HEK293 (cell line): ENCODE measurements at regions not wholly inside any gene's neighbourhood (a gene's known extent, or its start where the extent isn't known, plus 50 kb on each side); places are given as distances from the start of the nearest gene placed in this dataset.

Source experiments
- CTCF ChIA-PET: fragments of 350-600 bp; formaldehyde crosslinking; extraction: SDS; loops from one replicate; lab custom pipeline; 2021; ENCODE audit warnings: antibody characterized with exemption; lab: Yijun Ruan, JAX
- POLR2A ChIA-PET: fragments of 300-600 bp; formaldehyde crosslinking; extraction: SDS; loops from one replicate; lab custom pipeline; 2020; ENCODE audit warnings: antibody characterized with exemption, inconsistent platforms; lab: Yijun Ruan, JAX
- H3K27ac ChIP-seq: fragments of 200-500 bp; sonication (Bioruptor generic); 2 replicates; pipeline ENCODE4 v1.5.1; 2014; ENCODE audit warnings: low read depth, low read length, control low read depth, inconsistent platforms; ENCODE audit errors: extremely low read depth
- H3K36me3 ChIP-seq, 2 experiments: fragments of 200-500 bp in 1 of 2; sonication (Bioruptor generic) in 1 of 2; 1 replicate in 1 of 2; 2 replicates in 1 of 2; pipeline ENCODE4 v1.5.1; 2014 to 2017; ENCODE audit warnings: inconsistent platforms in 2 of 2, low read length in 2 of 2; ENCODE audit not compliant: control insufficient read depth in 2 of 2, insufficient read depth in 1 of 2
- H3K4me1 ChIP-seq: fragments of 200-500 bp; sonication (Bioruptor generic); 2 replicates; pipeline ENCODE4 v1.5.1; 2014; ENCODE audit warnings: mild to moderate bottlenecking, low read length, inconsistent platforms; ENCODE audit not compliant: control insufficient read depth, insufficient read depth
- H3K4me3 ChIP-seq: 2 replicates; pipeline ENCODE4 v1.5.1; 2011; ENCODE audit warnings: low read depth, mild to moderate bottlenecking, control low read depth, low read length, moderate library complexity
- H3K9me3 ChIP-seq: fragments of 200-500 bp; sonication (Bioruptor generic); 2 replicates; pipeline ENCODE4 v1.5.1; 2014; ENCODE audit warnings: low read depth, low read length, inconsistent platforms; ENCODE audit not compliant: control insufficient read depth, insufficient read depth
- SP3 ChIP-seq: fragments of 450-650 bp; formaldehyde crosslinking; IDR thresholded peaks from 2 replicates; pipeline ENCODE4 v1.5.1; 2016; ENCODE audit warnings: missing biosample characterization, missing genetic modification characterization
- ZBTB1 ChIP-seq: fragments of 450-650 bp; formaldehyde crosslinking; IDR thresholded peaks from 2 replicates; pipeline ENCODE4 v1.5.1; 2016; ENCODE audit warnings: missing biosample characterization, missing genetic modification characterization
- ZBTB48 ChIP-seq: fragments of 450-650 bp; formaldehyde crosslinking; IDR thresholded peaks from 2 replicates; pipeline ENCODE4 v1.5.1; 2016; ENCODE audit warnings: missing biosample characterization, missing genetic modification characterization
- ZFHX2 ChIP-seq: fragments of 450-650 bp; formaldehyde crosslinking; conservative IDR thresholded peaks from 2 replicates; pipeline ENCODE4 v1.5.1; 2016; ENCODE audit warnings: missing biosample characterization, missing genetic modification characterization
- ZFP3 ChIP-seq: fragments of 450-650 bp; formaldehyde crosslinking; IDR thresholded peaks from 2 replicates; pipeline ENCODE4 v1.5.1; 2016; ENCODE audit warnings: low read depth, missing biosample characterization, missing genetic modification characterization
- ZNF211 ChIP-seq: fragments of 450-650 bp; formaldehyde crosslinking; IDR thresholded peaks from 2 replicates; pipeline ENCODE4 v1.5.1; 2016; ENCODE audit warnings: low read depth, missing biosample characterization, missing genetic modification characterization
- ZNF292 ChIP-seq: fragments of 450-650 bp; formaldehyde crosslinking; IDR thresholded peaks from 2 replicates; pipeline ENCODE4 v1.5.1; 2016; ENCODE audit warnings: low read depth, missing biosample characterization, missing genetic modification characterization, borderline replicate concordance
- ZNF433 ChIP-seq: fragments of 450-650 bp; formaldehyde crosslinking; IDR thresholded peaks from 2 replicates; pipeline ENCODE4 v1.5.1; 2016; ENCODE audit warnings: missing biosample characterization, missing genetic modification characterization, low read depth
- ZNF623 ChIP-seq: fragments of 450-650 bp; formaldehyde crosslinking; IDR thresholded peaks from 2 replicates; pipeline ENCODE4 v1.5.1; 2016; ENCODE audit warnings: missing biosample characterization, missing genetic modification characterization
- ZNF654 ChIP-seq: fragments of 450-650 bp; formaldehyde crosslinking; IDR thresholded peaks from 2 replicates; pipeline ENCODE4 v1.5.1; 2016; ENCODE audit warnings: low read depth, missing biosample characterization, missing genetic modification characterization
- TF ChIP-seq, protein P1 (sequence below): fragments of 450-650 bp; formaldehyde crosslinking; IDR thresholded peaks from 2 replicates; pipeline ENCODE4 v1.5.1; 2016; ENCODE audit warnings: missing biosample characterization, missing genetic modification characterization
- TF ChIP-seq, protein P2 (sequence below): fragments of 450-650 bp; formaldehyde crosslinking; IDR thresholded peaks from 2 replicates; pipeline ENCODE4 v1.5.1; 2016; ENCODE audit warnings: missing biosample characterization, missing genetic modification characterization
- TF ChIP-seq, protein P3 (sequence below): fragments of 450-650 bp; formaldehyde crosslinking; IDR thresholded peaks from 2 replicates; pipeline ENCODE4 v1.5.1; 2016; ENCODE audit warnings: missing biosample characterization, missing genetic modification characterization, low read depth

DNA sequence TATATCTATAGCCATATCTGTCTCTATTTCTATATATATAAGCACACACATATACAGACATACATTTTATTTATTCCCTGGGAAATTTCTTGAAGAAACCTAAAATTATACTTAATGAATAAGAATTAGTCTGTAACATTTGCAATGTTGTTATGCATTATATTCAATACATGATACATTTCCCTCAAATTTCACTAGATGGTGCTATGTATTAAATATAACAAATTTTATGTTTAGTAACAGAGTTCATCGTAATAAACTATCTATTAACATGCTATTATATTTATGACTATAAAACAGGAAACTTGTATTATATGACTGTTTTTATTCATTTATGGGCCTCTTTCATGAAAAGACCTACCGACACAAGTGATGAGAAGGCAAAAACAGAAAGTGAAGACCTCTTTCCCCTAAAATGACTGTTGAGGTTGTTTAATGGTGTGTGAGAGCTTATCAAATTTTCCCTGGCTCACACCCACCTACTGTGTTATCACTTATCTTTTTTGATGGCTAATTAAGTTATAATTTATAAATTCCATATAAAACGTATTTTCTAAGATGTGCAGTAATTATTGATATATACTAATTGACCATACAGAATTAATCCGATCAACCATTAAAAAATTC is 881.9 kb downstream of the SLITRK6 start:
- POLR2A ChIA-PET, result no interaction called here
- Histone ChIP-seq H3K4me3 (no peak overlapping the region), H3K4me1 (no peaks in the 10 kb centered on the region), H3K9me3 (no peaks in the 10 kb centered on the region), H3K27ac (no peak overlapping the region), H3K36me3 (no peaks in the 10 kb centered on the region)
- CTCF ChIA-PET, result interaction anchor here (0.6 to 0.7 kb wide), 3 partner anchors 341 to 889 kb away, joined by 3 read pairs; no protein-coding TSS in a partner anchor
- TF ChIP-seq ZNF654, result peak; percentile 51
- TF ChIP-seq ZBTB48 (tag by site-specific recombination), result no peak
- TF ChIP-seq ZFHX2, result no peak

DNA sequence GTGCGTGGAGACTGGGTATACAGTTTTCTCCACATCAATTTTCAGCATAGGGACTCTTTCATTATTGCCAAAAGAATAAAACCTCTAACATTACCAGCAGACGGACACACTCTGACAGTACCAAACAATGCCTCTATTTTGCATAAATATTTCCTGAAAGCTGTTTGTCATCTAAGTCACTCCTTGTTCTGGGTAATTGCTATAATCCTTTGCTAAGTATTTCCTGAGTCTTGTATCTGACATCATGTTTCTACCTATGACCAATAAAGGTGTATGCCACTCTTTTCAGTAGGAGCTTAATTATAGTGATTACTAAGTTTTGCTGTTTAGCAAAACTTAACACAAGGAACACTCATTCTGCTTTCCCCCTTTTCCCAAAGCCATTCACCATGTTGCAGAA is 886.5 kb downstream of the SLITRK6 start:
- CTCF ChIA-PET, result interaction anchor here (0.8 to 1.9 kb wide), 4 partner anchors 16 to 953 kb away, joined by 3 to 5 read pairs (median 3); no protein-coding TSS in a partner anchor
- TF ChIP-seq, protein P1, sequence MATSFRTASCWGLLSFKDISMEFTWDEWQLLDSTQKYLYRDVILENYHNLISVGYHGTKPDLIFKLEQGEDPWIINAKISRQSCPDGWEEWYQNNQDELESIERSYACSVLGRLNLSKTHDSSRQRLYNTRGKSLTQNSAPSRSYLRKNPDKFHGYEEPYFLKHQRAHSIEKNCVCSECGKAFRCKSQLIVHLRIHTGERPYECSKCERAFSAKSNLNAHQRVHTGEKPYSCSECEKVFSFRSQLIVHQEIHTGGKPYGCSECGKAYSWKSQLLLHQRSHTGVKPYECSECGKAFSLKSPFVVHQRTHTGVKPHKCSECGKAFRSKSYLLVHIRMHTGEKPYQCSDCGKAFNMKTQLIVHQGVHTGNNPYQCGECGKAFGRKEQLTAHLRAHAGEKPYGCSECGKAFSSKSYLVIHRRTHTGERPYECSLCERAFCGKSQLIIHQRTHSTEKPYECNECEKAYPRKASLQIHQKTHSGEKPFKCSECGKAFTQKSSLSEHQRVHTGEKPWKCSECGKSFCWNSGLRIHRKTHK (tag by site-specific recombination), result 0 out of 2 replicates have a peak, but pooled peaks have one; percentile 15
- TF ChIP-seq, protein P2, sequence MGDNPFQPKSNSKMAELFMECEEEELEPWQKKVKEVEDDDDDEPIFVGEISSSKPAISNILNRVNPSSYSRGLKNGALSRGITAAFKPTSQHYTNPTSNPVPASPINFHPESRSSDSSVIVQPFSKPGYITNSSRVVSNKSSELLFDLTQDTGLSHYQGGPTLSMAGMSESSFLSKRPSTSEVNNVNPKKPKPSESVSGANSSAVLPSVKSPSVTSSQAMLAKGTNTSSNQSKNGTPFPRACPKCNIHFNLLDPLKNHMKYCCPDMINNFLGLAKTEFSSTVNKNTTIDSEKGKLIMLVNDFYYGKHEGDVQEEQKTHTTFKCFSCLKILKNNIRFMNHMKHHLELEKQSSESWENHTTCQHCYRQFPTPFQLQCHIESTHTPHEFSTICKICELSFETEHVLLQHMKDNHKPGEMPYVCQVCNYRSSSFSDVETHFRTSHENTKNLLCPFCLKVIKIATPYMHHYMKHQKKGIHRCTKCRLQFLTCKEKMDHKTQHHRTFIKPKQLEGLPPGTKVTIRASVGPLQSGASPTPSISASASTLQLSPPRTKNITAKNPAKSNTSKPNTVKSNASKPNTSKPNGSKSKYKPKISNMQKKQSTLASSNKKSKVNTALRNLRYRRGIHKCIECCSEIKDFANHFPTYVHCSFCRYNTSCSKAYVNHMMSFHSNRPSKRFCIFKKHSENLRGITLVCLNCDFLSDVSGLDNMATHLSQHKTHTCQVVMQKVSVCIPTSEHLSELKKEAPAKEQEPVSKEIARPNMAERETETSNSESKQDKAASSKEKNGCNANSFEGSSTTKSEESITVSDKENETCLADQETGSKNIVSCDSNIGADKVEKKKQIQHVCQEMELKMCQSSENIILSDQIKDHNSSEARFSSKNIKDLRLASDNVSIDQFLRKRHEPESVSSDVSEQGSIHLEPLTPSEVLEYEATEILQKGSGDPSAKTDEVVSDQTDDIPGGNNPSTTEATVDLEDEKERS, result no peak
- TF ChIP-seq, all 188 proteins: peak for 1
- Histone ChIP-seq H3K4me1 (no peaks in the 10 kb centered on the region), H3K4me3 (no peak overlapping the region), H3K9me3 (no peaks in the 10 kb centered on the region), H3K27ac (no peak overlapping the region), H3K36me3 (no peaks in the 10 kb centered on the region)
- POLR2A ChIA-PET, result no interaction called here

DNA sequence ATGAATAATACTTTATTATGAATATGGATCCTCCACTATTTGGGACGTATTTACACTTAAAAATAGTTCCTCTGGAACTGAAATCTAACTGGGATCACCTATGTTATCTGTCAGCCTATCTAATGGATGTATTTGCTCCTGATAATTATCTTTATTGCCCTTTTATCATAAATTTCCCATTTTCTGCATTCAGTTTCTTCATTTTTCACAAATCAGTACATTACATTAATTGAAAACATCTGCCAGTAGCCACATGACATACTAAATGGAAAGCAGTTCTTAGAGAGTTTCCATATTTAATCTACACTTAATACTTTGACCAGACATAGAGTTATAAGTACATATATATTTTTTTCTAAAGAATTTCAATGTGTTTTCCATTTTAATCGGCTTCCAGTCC is 888.8 kb downstream of the SLITRK6 start:
- no peak overlapping the region for H3K27ac ChIP-seq
- POLR2A ChIA-PET, result no interaction called here

DNA sequence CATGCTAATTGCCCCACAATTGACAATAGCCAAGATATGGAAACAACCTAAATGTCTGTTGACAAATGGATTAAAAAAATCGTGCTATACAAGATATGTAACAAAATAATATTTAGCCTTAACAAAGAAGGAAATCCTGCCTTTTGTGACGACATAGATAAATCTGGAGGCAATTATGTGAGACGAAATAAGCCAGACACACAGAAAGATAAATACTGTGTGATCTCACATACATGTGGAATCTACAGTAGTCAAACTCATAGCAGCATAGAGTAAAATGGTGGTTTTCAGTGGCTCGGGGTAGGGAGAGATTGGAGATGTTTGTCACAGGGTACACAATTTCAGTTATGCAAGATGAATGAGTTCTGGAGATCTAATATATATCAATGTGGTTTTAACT is 895.8 kb downstream of the SLITRK6 start:
- CTCF ChIA-PET, result interaction anchor here (0.7 kb wide), 1 partner anchor 899 kb away, joined by 3 read pairs; no protein-coding TSS in a partner anchor
- POLR2A ChIA-PET, result no interaction called here
- H3K4me3 ChIP-seq, result no peak overlapping the region
- TF ChIP-seq SP3 (tag by site-specific recombination), result no peak
- no peak for TF ChIP-seq ZNF211
- TF ChIP-seq, protein P3, sequence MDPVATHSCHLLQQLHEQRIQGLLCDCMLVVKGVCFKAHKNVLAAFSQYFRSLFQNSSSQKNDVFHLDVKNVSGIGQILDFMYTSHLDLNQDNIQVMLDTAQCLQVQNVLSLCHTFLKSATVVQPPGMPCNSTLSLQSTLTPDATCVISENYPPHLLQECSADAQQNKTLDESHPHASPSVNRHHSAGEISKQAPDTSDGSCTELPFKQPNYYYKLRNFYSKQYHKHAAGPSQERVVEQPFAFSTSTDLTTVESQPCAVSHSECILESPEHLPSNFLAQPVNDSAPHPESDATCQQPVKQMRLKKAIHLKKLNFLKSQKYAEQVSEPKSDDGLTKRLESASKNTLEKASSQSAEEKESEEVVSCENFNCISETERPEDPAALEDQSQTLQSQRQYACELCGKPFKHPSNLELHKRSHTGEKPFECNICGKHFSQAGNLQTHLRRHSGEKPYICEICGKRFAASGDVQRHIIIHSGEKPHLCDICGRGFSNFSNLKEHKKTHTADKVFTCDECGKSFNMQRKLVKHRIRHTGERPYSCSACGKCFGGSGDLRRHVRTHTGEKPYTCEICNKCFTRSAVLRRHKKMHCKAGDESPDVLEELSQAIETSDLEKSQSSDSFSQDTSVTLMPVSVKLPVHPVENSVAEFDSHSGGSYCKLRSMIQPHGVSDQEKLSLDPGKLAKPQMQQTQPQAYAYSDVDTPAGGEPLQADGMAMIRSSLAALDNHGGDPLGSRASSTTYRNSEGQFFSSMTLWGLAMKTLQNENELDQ (tag by site-specific recombination), result no peak
- no peak for TF ChIP-seq ZFP3 (tag by site-specific recombination)
- TF ChIP-seq, all 188 proteins: peak for 0
- no peaks in the 10 kb centered on the region for H3K4me1 ChIP-seq
- H3K27ac ChIP-seq, result no peak overlapping the region
- H3K9me3 ChIP-seq, result no peaks in the 10 kb centered on the region
- H3K36me3 ChIP-seq, result no peaks in the 10 kb centered on the region

More for the DNA sequence above, 888.8 kb downstream of the SLITRK6 start:
- H3K4me1 ChIP-seq, result no peaks in the 10 kb centered on the region
- no peaks in the 10 kb centered on the region for H3K9me3 ChIP-seq
- H3K4me3 ChIP-seq, result no peak overlapping the region
- H3K36me3 ChIP-seq, result no peaks in the 10 kb centered on the region
- TF ChIP-seq ZNF433 (no peak), ZBTB1 (tag by site-specific recombination) (no peak), ZNF623 (tag by site-specific recombination) (no peak), ZNF292 (tag by site-specific recombination) (no peak)
- CTCF ChIA-PET, result no interaction called here
